ENCODE measurements at regions not wholly inside any gene's neighbourhood (a gene's known extent, or its start where the extent isn't known, plus 50 kb on each side); places are given as distances from the start of the nearest gene placed in this dataset.

GRCh38 chr1:173118404-173118803, 67.7 kb upstream of the TNFSF18 start:
- no peaks in the 10 kb centered on the region for H3K36me3 Mint-ChIP-seq (ENCODE audit: low read depth)
- H3K27me3 Mint-ChIP-seq (ENCODE audit: low read depth): peaks cover 4% of the 10 kb centered on the region
- H3K4me3 Mint-ChIP-seq: no peak overlapping the region
- peaks cover 12% of the 10 kb centered on the region for H3K4me1 Mint-ChIP-seq
- no peaks in the 10 kb centered on the region for H3K9me3 Mint-ChIP-seq
- no peak overlapping the region for H3K27ac Mint-ChIP-seq
- no peak for TF ChIP-seq CTCF (IDR thresholded peaks at IDR 0.05; ENCODE audit: unreplicated experiment in 3 of 3)

- Mint-ChIP-seq H3K9me3 (no peaks in the 10 kb centered on the region), H3K4me1 (peaks cover 6% of the 10 kb centered on the region), H3K27ac (no peak overlapping the region), H3K27me3 (ENCODE audit: low read depth) (peaks cover 4% of the 10 kb centered on the region), H3K4me3 (no peak overlapping the region), H3K36me3 (ENCODE audit: low read depth) (no peaks in the 10 kb centered on the region)
- TF ChIP-seq CTCF (IDR thresholded peaks at IDR 0.05; ENCODE audit: unreplicated experiment in 3 of 3): no peak
Observed at GRCh38 chr1:173117761-173118160, 67.0 kb upstream of the TNFSF18 start.

- Mint-ChIP-seq H3K27me3 (ENCODE audit: low read depth) (peaks cover 4% of the 10 kb centered on the region), H3K4me3 (no peak overlapping the region), H3K36me3 (ENCODE audit: low read depth) (no peaks in the 10 kb centered on the region), H3K4me1 (peaks cover under 1% of the 10 kb centered on the region), H3K9me3 (no peaks in the 10 kb centered on the region), H3K27ac (no peak overlapping the region)
- no peak for TF ChIP-seq CTCF (IDR thresholded peaks at IDR 0.05; ENCODE audit: unreplicated experiment in 3 of 3)
Observed at GRCh38 chr1:173117108-173117633, 66.4 kb upstream of the TNFSF18 start.

- H3K9me3 Mint-ChIP-seq: no peaks in the 10 kb centered on the region
- no peak overlapping the region for H3K27ac Mint-ChIP-seq
- H3K4me3 Mint-ChIP-seq: no peak overlapping the region
- no peaks in the 10 kb centered on the region for H3K4me1 Mint-ChIP-seq
- TF ChIP-seq CTCF (IDR thresholded peaks at IDR 0.05; ENCODE audit: unreplicated experiment in 3 of 3): no peak
- H3K27me3 Mint-ChIP-seq (ENCODE audit: low read depth): peaks cover 2% of the 10 kb centered on the region
- no peaks in the 10 kb centered on the region for H3K36me3 Mint-ChIP-seq (ENCODE audit: low read depth)
Observed at GRCh38 chr1:173114346-173114745, 63.6 kb upstream of the TNFSF18 start.

GRCh38 chr1:173113015-173113741, 62.4 kb upstream of the TNFSF18 start:
- no peaks in the 10 kb centered on the region for H3K4me1 Mint-ChIP-seq
- no peaks in the 10 kb centered on the region for H3K27me3 Mint-ChIP-seq (ENCODE audit: low read depth)
- TF ChIP-seq CTCF (IDR thresholded peaks at IDR 0.05; ENCODE audit: unreplicated experiment in 3 of 3): no peak
- H3K27ac Mint-ChIP-seq: peak overlapping the region in 1 of 3 experiments; percentile 51
- H3K4me3 Mint-ChIP-seq: no peak overlapping the region
- H3K9me3 Mint-ChIP-seq: no peaks in the 10 kb centered on the region
- no peaks in the 10 kb centered on the region for H3K36me3 Mint-ChIP-seq (ENCODE audit: low read depth)

- Mint-ChIP-seq H3K36me3 (ENCODE audit: low read depth) (no peaks in the 10 kb centered on the region), H3K27ac (no peak overlapping the region), H3K9me3 (peaks cover 4% of the 10 kb centered on the region), H3K4me1 (no peaks in the 10 kb centered on the region), H3K27me3 (ENCODE audit: low read depth) (no peaks in the 10 kb centered on the region), H3K4me3 (no peak overlapping the region)
- TF ChIP-seq CTCF (IDR thresholded peaks at IDR 0.05; ENCODE audit: unreplicated experiment in 3 of 3): no peak
Observed at GRCh38 chr1:173112129-173112528, 61.4 kb upstream of the TNFSF18 start.
